ENCODE measurements at regions not wholly inside any gene's neighbourhood (a gene's known extent, or its start where the extent isn't known, plus 50 kb on each side); places are given as distances from the start of the nearest gene placed in this dataset.

- no peaks in the 10 kb centered on the region for H3K27me3 Mint-ChIP-seq (ENCODE audit: unreplicated experiment)
- H3K9me3 Mint-ChIP-seq (ENCODE audit: low read depth, unreplicated experiment): peaks cover 3% of the 10 kb centered on the region
- CTCF ChIA-PET: no interaction called here
- no peaks in the 10 kb centered on the region for H3K4me1 Mint-ChIP-seq (ENCODE audit: low read depth, unreplicated experiment)
- H3K27ac Mint-ChIP-seq (ENCODE audit: unreplicated experiment): no peak overlapping the region
- TF ChIP-seq CTCF (IDR thresholded peaks at IDR 0.05; ENCODE audit: unreplicated experiment): no peak
- H3K4me3 Mint-ChIP-seq (ENCODE audit: low read depth, unreplicated experiment): no peak overlapping the region
- DNase-seq: no peak
- BruUV-seq (replicated peaks): no TSS peak
- no peaks in the 10 kb centered on the region for H3K36me3 Mint-ChIP-seq (ENCODE audit: insufficient read depth, unreplicated experiment)
- intact Hi-C loops (cut with micrococcal nuclease; ENCODE audit: unreplicated experiment): no loop called here
These were observed 168.6 kb downstream of the DTWD1 start for GRCh38 chr15:49789436-49789835.

GRCh38 chr15:49793943-49794342 is 173.1 kb downstream of the DTWD1 start:
- CTCF ChIA-PET: no interaction called here
- H3K4me1 Mint-ChIP-seq (ENCODE audit: low read depth, unreplicated experiment): no peaks in the 10 kb centered on the region
- DNase-seq: no peak
- no peak overlapping the region for H3K4me3 Mint-ChIP-seq (ENCODE audit: low read depth, unreplicated experiment)
- intact Hi-C loops (cut with micrococcal nuclease; ENCODE audit: unreplicated experiment): no loop called here
- no peak overlapping the region for H3K27ac Mint-ChIP-seq (ENCODE audit: unreplicated experiment)
- H3K36me3 Mint-ChIP-seq (ENCODE audit: insufficient read depth, unreplicated experiment): no peaks in the 10 kb centered on the region
- no peaks in the 10 kb centered on the region for H3K27me3 Mint-ChIP-seq (ENCODE audit: unreplicated experiment)
- BruUV-seq (replicated peaks): no TSS peak
- no peak for TF ChIP-seq CTCF (IDR thresholded peaks at IDR 0.05; ENCODE audit: unreplicated experiment)
- peaks cover 6% of the 10 kb centered on the region for H3K9me3 Mint-ChIP-seq (ENCODE audit: low read depth, unreplicated experiment)

GRCh38 chr15:49801796-49802195 is 180.9 kb downstream of the DTWD1 start:
- BruUV-seq (replicated peaks): no TSS peak
- H3K27me3 Mint-ChIP-seq (ENCODE audit: unreplicated experiment): no peaks in the 10 kb centered on the region
- no peaks in the 10 kb centered on the region for H3K4me1 Mint-ChIP-seq (ENCODE audit: low read depth, unreplicated experiment)
- no peak overlapping the region for H3K27ac Mint-ChIP-seq (ENCODE audit: unreplicated experiment)
- intact Hi-C loops (cut with micrococcal nuclease; ENCODE audit: unreplicated experiment): no loop called here
- no peak for TF ChIP-seq CTCF (IDR thresholded peaks at IDR 0.05; ENCODE audit: unreplicated experiment)
- H3K9me3 Mint-ChIP-seq (ENCODE audit: low read depth, unreplicated experiment): peaks cover 10% of the 10 kb centered on the region
- CTCF ChIA-PET: no interaction called here
- DNase-seq: no peak
- H3K4me3 Mint-ChIP-seq (ENCODE audit: low read depth, unreplicated experiment): no peak overlapping the region
- no peaks in the 10 kb centered on the region for H3K36me3 Mint-ChIP-seq (ENCODE audit: insufficient read depth, unreplicated experiment)
